ENCODE measurements at regions not wholly inside any gene's neighbourhood (a gene's known extent, or its start where the extent isn't known, plus 50 kb on each side); places are given as distances from the start of the nearest gene placed in this dataset.

DNA sequence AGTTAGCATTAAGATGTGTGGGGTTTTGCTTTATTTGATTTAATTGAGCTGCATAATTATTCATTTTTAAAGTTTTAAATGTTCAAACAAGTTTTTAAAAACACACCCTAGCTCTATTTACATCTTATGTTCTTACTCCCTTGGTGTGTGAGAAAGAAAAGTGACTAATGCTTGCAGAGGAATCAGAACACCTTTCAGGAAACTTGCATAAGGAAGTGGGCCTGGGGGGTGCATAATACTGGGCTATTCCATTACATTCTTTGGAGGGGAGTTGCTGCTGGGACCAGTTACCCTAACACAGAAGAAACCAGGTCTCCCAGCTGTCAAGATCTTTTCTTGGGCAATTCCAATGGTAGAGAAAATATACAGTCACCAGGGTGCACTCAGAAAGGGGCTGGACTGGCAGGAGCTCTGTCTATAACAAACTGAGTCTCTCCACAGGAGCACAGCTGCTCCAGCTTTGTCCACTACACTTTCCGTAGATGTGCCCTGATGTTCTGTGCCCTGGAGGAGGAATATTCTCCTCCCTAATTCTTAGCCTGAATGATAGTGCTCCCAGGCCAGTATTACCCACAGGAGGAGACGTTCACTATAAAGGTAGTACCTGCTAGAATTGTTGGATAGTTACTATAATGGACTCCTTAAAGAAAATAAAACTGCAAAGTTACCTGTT, 304.2 kb downstream of the CDC14C start:
- H3K79me1 ChIP-seq (ENCODE audit: low read depth in 1 of 2, low read length in 2 of 2) = no peaks in the 10 kb centered on the region
- no peak for TF ChIP-seq MAFK (IDR thresholded peaks at IDR 0.05; ENCODE audit: low read depth, low read length)
- TF ChIP-seq RCOR1 (IDR thresholded peaks at IDR 0.05; ENCODE audit: insufficient replicate concordance, low read length) = no peak
- no peak for TF ChIP-seq CEBPB (IDR thresholded peaks at IDR 0.05; ENCODE audit: low read depth, low read length)
- no peak for TF ChIP-seq RAD21 (IDR thresholded peaks at IDR 0.05; ENCODE audit: low read length)
- no peak for TF ChIP-seq MXI1 (IDR thresholded peaks at IDR 0.05; ENCODE audit: borderline replicate concordance, low read depth, low read length)
- TF ChIP-seq BHLHE40 (IDR thresholded peaks at IDR 0.05; ENCODE audit: low read depth, low read length) = no peak
- no peak for TF ChIP-seq CHD1 (IDR thresholded peaks at IDR 0.05; ENCODE audit: low read depth, low read length)
- TF ChIP-seq, protein P1, sequence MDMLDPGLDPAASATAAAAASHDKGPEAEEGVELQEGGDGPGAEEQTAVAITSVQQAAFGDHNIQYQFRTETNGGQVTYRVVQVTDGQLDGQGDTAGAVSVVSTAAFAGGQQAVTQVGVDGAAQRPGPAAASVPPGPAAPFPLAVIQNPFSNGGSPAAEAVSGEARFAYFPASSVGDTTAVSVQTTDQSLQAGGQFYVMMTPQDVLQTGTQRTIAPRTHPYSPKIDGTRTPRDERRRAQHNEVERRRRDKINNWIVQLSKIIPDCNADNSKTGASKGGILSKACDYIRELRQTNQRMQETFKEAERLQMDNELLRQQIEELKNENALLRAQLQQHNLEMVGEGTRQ (IDR thresholded peaks at IDR 0.05; ENCODE audit: low read depth, low read length) = no peak
- TF ChIP-seq NFE2L2 (IDR thresholded peaks at IDR 0.05; ENCODE audit: low read depth, low read length) = no peak
- TF ChIP-seq POLR2A (IDR thresholded peaks at IDR 0.05; ENCODE audit: low read depth, low read length) = no peak
- TF ChIP-seq SMC3 (IDR thresholded peaks at IDR 0.05; ENCODE audit: low read depth, low read length) = no peak
- no peak for TF ChIP-seq FOS (IDR thresholded peaks at IDR 0.05; ENCODE audit: low read depth, low read length)
- TF ChIP-seq, protein P2, sequence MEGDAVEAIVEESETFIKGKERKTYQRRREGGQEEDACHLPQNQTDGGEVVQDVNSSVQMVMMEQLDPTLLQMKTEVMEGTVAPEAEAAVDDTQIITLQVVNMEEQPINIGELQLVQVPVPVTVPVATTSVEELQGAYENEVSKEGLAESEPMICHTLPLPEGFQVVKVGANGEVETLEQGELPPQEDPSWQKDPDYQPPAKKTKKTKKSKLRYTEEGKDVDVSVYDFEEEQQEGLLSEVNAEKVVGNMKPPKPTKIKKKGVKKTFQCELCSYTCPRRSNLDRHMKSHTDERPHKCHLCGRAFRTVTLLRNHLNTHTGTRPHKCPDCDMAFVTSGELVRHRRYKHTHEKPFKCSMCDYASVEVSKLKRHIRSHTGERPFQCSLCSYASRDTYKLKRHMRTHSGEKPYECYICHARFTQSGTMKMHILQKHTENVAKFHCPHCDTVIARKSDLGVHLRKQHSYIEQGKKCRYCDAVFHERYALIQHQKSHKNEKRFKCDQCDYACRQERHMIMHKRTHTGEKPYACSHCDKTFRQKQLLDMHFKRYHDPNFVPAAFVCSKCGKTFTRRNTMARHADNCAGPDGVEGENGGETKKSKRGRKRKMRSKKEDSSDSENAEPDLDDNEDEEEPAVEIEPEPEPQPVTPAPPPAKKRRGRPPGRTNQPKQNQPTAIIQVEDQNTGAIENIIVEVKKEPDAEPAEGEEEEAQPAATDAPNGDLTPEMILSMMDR (conservative IDR thresholded peaks at IDR 0.05; ENCODE audit: low read depth, low read length) = no peak
- TF ChIP-seq MAZ (IDR thresholded peaks at IDR 0.05; ENCODE audit: borderline replicate concordance, low read depth, low read length) = no peak
- TF ChIP-seq, protein P3, sequence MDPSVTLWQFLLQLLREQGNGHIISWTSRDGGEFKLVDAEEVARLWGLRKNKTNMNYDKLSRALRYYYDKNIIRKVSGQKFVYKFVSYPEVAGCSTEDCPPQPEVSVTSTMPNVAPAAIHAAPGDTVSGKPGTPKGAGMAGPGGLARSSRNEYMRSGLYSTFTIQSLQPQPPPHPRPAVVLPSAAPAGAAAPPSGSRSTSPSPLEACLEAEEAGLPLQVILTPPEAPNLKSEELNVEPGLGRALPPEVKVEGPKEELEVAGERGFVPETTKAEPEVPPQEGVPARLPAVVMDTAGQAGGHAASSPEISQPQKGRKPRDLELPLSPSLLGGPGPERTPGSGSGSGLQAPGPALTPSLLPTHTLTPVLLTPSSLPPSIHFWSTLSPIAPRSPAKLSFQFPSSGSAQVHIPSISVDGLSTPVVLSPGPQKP (IDR thresholded peaks at IDR 0.05; ENCODE audit: borderline replicate concordance, low read depth, low read length) = no peak
- TF ChIP-seq RFX5 (IDR thresholded peaks at IDR 0.05; ENCODE audit: low read depth, low read length) = no peak
- intact Hi-C loops (cut with micrococcal nuclease) (no loop called here), dilution Hi-C loops (cut with HindIII; ENCODE audit: low sequenced_read_pairs, unreplicated experiment) (no loop called here), in situ Hi-C loops (cut with MboI; ENCODE audit: low sequenced_read_pairs) (no loop called here)
- no peak overlapping the region for H3K4ac ChIP-seq (ENCODE audit: low read depth, low read length)
- H2BK15ac ChIP-seq (ENCODE audit: low read depth, low read length) = no peak overlapping the region
- H3K9me1 ChIP-seq (ENCODE audit: insufficient read depth, low read length) = no peaks in the 10 kb centered on the region
- no peak overlapping the region for H3K4me3 ChIP-seq (ENCODE audit: insufficient read depth, low read depth, low read length)
- H2AFZ ChIP-seq (replicated peaks; ENCODE audit: low read length, poor library complexity) = no peak overlapping the region
- no peak overlapping the region for H3K23ac ChIP-seq (ENCODE audit: low read depth, low read length)
- H2BK5ac ChIP-seq (ENCODE audit: low read depth, low read length, poor library complexity, severe bottlenecking) = no peak overlapping the region
- POLR2A ChIA-PET (ENCODE audit: unreplicated experiment) = no interaction called here
- CTCF ChIA-PET = no interaction called here
- no peak overlapping the region for H2BK20ac ChIP-seq (ENCODE audit: low read depth, low read length)
- no peak overlapping the region for H3K56ac ChIP-seq (ENCODE audit: extremely low read depth, insufficient read depth, low read length)
- no CpG with 5 or more reads among the region's 2 CpGs for WGBS, 2 experiments (ENCODE audit: extremely low coverage in 2 of 2, insufficient read length in 1 of 2)
- ATAC-seq (ENCODE audit: low read depth) (no peak), DNase-seq (no peak)
- no peak overlapping the region for H2AK9ac ChIP-seq (replicated peaks; ENCODE audit: low read depth, low read length, poor library complexity)
- BruUV-seq (replicated peaks) = no TSS peak
- H3K27me3 ChIP-seq (ENCODE audit: control insufficient read depth, insufficient read depth, low read length) = no peaks in the 10 kb centered on the region
- no peak overlapping the region for H4K8ac ChIP-seq (ENCODE audit: low read depth in 2 of 2, low read length in 2 of 2)
- H3K36me3 ChIP-seq (ENCODE audit: control insufficient read depth, insufficient read depth, low read length) = no peaks in the 10 kb centered on the region
- no peak overlapping the region for H4K5ac ChIP-seq (ENCODE audit: low read depth, low read length)
- no peaks in the 10 kb centered on the region for H4K20me1 ChIP-seq (ENCODE audit: insufficient read depth, low read length)
- peaks cover 16% of the 10 kb centered on the region for H3K9me3 ChIP-seq (ENCODE audit: control insufficient read depth, insufficient read depth, low read length)
- H3K27ac ChIP-seq (ENCODE audit: insufficient read depth, low read length) = no peak overlapping the region
- no peak overlapping the region for H2BK120ac ChIP-seq (ENCODE audit: low read depth, low read length)
- no peak overlapping the region for H3K4me2 ChIP-seq (ENCODE audit: low read depth, low read length)
- H3K9ac ChIP-seq (ENCODE audit: low read depth, low read length) = no peak overlapping the region
- H3K14ac ChIP-seq (replicated peaks; ENCODE audit: low read depth, low read length) = no peak overlapping the region
- H4K91ac ChIP-seq (ENCODE audit: insufficient read depth, low read depth, low read length) = no peak overlapping the region
- no peak overlapping the region for H2AK5ac ChIP-seq (ENCODE audit: low read depth, low read length)
- no peaks in the 10 kb centered on the region for H3K4me1 ChIP-seq (ENCODE audit: control insufficient read depth, insufficient read depth, low read length)
- no peak overlapping the region for H3K18ac ChIP-seq (ENCODE audit: low read depth, low read length)

Data from IMR-90 (cell line).